OCI-LY3 (cell line): ENCODE measurements at regions not wholly inside any gene's neighbourhood (a gene's known extent, or its start where the extent isn't known, plus 50 kb on each side); places are given as distances from the start of the nearest gene placed in this dataset.

Experiments used
- EZH2phosphoT487 ChIP-seq: fragments of 200-600 bp; shearing (Covaris generic); IDR thresholded peaks from 2 replicates; pipeline ENCODE4 v1.6.1; 2018; ENCODE audit warnings: antibody characterized with exemption, mixed run types, low read depth
- TF ChIP-seq, protein P1 (sequence below): fragments of 200-600, 300-600 bp; sonication (generic); IDR thresholded peaks from 2 replicates; pipeline ENCODE4 v1.5.1; 2014; ENCODE audit warnings: antibody characterized with exemption, low read length, low read depth

DNA sequence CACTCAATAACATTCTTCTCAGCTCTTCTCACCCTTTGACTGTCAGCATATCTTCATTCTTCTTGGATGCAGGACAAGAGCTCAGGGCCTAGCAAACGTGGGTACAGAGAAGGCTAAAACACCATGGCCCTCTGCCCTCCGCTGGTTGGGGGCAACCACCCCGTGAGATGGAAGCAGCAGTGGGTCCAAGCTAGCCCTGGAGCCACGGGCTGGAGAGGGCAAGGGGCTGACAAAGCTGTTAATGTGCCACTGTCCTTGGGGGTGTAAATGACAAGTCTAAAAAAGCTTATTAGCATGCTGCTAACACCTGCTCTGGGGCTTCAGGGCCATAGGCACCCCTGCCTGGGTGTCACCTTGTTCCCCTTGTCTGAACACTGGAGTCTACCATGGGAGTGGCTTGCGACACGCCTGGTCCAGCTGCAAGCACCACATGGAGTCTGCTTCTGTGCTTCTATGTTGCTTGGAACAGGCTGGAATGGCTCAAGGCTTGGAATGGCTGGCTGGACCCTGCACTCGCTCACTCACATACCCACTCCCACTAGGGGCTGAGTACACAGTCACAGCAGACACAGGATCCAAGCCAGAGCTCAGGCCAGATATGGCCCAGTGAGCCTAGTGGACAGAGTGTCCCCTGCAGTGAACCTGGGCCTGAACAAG lies 246.0 kb downstream of the PCDH10 start:
- TF ChIP-seq, protein P1, sequence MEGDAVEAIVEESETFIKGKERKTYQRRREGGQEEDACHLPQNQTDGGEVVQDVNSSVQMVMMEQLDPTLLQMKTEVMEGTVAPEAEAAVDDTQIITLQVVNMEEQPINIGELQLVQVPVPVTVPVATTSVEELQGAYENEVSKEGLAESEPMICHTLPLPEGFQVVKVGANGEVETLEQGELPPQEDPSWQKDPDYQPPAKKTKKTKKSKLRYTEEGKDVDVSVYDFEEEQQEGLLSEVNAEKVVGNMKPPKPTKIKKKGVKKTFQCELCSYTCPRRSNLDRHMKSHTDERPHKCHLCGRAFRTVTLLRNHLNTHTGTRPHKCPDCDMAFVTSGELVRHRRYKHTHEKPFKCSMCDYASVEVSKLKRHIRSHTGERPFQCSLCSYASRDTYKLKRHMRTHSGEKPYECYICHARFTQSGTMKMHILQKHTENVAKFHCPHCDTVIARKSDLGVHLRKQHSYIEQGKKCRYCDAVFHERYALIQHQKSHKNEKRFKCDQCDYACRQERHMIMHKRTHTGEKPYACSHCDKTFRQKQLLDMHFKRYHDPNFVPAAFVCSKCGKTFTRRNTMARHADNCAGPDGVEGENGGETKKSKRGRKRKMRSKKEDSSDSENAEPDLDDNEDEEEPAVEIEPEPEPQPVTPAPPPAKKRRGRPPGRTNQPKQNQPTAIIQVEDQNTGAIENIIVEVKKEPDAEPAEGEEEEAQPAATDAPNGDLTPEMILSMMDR, result no peak
- no peak for TF ChIP-seq EZH2phosphoT487
